OCI-LY7 (cell line): ENCODE measurements at regions not wholly inside any gene's neighbourhood (a gene's known extent, or its start where the extent isn't known, plus 50 kb on each side); places are given as distances from the start of the nearest gene placed in this dataset.

Experiments used
- BruUV-seq: library from RNA; stranded (reverse); fragments of 400-500 nt; replicated peaks from 2 replicates; lab custom pipeline; 2021; lab: Mats Ljungman, UMichigan
- CTCF ChIA-PET: fragments of 300-600 bp; sonication (Branson Sonifier 250); formaldehyde crosslinking; loops from one replicate; lab custom pipeline; 2022; ENCODE audit warnings: antibody characterized with exemption; ENCODE audit not compliant: unreplicated experiment; lab: Charles Lee
- POLR2A ChIA-PET: fragments of 300-600 bp; sonication (Branson Sonifier 250); formaldehyde crosslinking; loops from one replicate; lab custom pipeline; 2022; ENCODE audit warnings: antibody characterized with exemption; lab: Charles Lee
- DNase-seq: peaks from one replicate; pipeline ENCODE4 v3.0.0-alpha.2; 2015; ENCODE audit warnings: low spot score
- H2AFZ ChIP-seq: fragments of 200-600 bp; sonication (generic), shearing (Covaris generic); 2 replicates; pipeline ENCODE4 v1.6.1; 2014; ENCODE audit warnings: mild to moderate bottlenecking, antibody characterized with exemption, low read length, moderate library complexity
- H3K27ac ChIP-seq: fragments of 200-600 bp; sonication (generic); 2 replicates; pipeline ENCODE4 v1.5.1; 2014; ENCODE audit warnings: mixed run types, low read depth, mild to moderate bottlenecking, moderate library complexity, low read length, inconsistent platforms; ENCODE audit not compliant: poor library complexity, severe bottlenecking
- H3K36me3 ChIP-seq: fragments of 200-600 bp; sonication (generic); 2 replicates; pipeline ENCODE4 v1.6.1; 2014; ENCODE audit warnings: mild to moderate bottlenecking, antibody characterized with exemption, low read length, moderate library complexity, mixed read lengths; ENCODE audit not compliant: insufficient read depth
- H3K4me1 ChIP-seq: fragments of 200-600 bp; sonication (generic); 2 replicates; pipeline ENCODE4 v1.5.1; 2014; ENCODE audit warnings: mild to moderate bottlenecking, low read length; ENCODE audit not compliant: insufficient read depth, poor library complexity, severe bottlenecking
- H3K4me2 ChIP-seq: fragments of 200-600 bp; sonication (generic); 2 replicates; pipeline ENCODE4 v1.6.1; 2014; ENCODE audit warnings: mild to moderate bottlenecking, low read length
- H3K4me3 ChIP-seq: fragments of 200-600 bp; sonication (generic); 2 replicates; pipeline ENCODE4 v1.5.1; 2014; ENCODE audit warnings: mild to moderate bottlenecking, low read depth, low read length; ENCODE audit not compliant: poor library complexity, severe bottlenecking
- H3K79me2 ChIP-seq: fragments of 200-600 bp; sonication (generic); 2 replicates; pipeline ENCODE4 v1.6.1; 2016; ENCODE audit warnings: low read depth, mild to moderate bottlenecking, low read length, moderate library complexity, mixed read lengths; ENCODE audit not compliant: insufficient read depth
- H3K9me2 ChIP-seq: fragments of 200-600 bp; sonication (generic); 2 replicates; pipeline ENCODE4 v1.6.1; 2016; ENCODE audit warnings: mild to moderate bottlenecking, low read length, mixed read lengths; ENCODE audit not compliant: insufficient read depth
- H3K9me3 ChIP-seq: fragments of 200-600 bp; sonication (generic); 2 replicates; pipeline ENCODE4 v1.6.1; 2014; ENCODE audit warnings: mild to moderate bottlenecking, mixed run types, low read length, mixed read lengths
- H4K20me1 ChIP-seq: fragments of 200-600 bp; sonication (generic); 2 replicates; pipeline ENCODE4 v1.6.1; 2014; ENCODE audit warnings: mild to moderate bottlenecking, antibody characterized with exemption, low read length, moderate library complexity, mixed read lengths; ENCODE audit not compliant: insufficient read depth
- CTCF ChIP-seq: fragments of 200-600 bp; sonication (generic); conservative IDR thresholded peaks from 2 replicates; pipeline ENCODE4 v1.5.1; 2014; ENCODE audit warnings: mild to moderate bottlenecking, antibody characterized with exemption, low read length, moderate library complexity, mixed read lengths
- EZH2phosphoT487 ChIP-seq: fragments of 200-600 bp; sonication (generic); IDR thresholded peaks from 2 replicates; pipeline ENCODE4 v1.6.1; 2018; ENCODE audit warnings: low read depth, borderline replicate concordance, mild to moderate bottlenecking, mixed run types, antibody characterized with exemption, low read length, moderate library complexity, mixed read lengths
- intact Hi-C: fragments of 100-400 bp; cut with micrococcal nuclease; formaldehyde crosslinking; loops from one replicate; pipeline ENCODE4 v1.10.0; 2022; ENCODE audit not compliant: unreplicated experiment

GRCh38 chr11:28495333-28495732 is 387.1 kb downstream of the METTL15 start:
- H3K9me2 ChIP-seq: no peaks in the 10 kb centered on the region
- H3K4me1 ChIP-seq: no peaks in the 10 kb centered on the region
- H2AFZ ChIP-seq: no peak overlapping the region
- H4K20me1 ChIP-seq: no peaks in the 10 kb centered on the region
- no TSS peak for BruUV-seq
- H3K4me2 ChIP-seq: no peak overlapping the region
- no peaks in the 10 kb centered on the region for H3K36me3 ChIP-seq
- intact Hi-C loops: no loop called here
- no peak for DNase-seq
- no peaks in the 10 kb centered on the region for H3K9me3 ChIP-seq
- POLR2A ChIA-PET: no interaction called here
- no peak for TF ChIP-seq EZH2phosphoT487
- no peak for TF ChIP-seq CTCF
- H3K79me2 ChIP-seq: no peaks in the 10 kb centered on the region
- CTCF ChIA-PET: no interaction called here
- H3K27ac ChIP-seq: no peak overlapping the region
- no peak overlapping the region for H3K4me3 ChIP-seq

GRCh38 chr11:28491431-28491830 is 383.2 kb downstream of the METTL15 start:
- ChIA-PET POLR2A (interaction anchor here (0.6 to 0.7 kb wide), 2 partner anchors 15 to 1197 kb away, joined by 3 read pairs; no protein-coding TSS in a partner anchor), CTCF (no interaction called here)
- DNase-seq: no peak
- no peak for TF ChIP-seq EZH2phosphoT487
- TF ChIP-seq CTCF: no peak
- BruUV-seq: no TSS peak
- Histone ChIP-seq H3K4me1 (no peaks in the 10 kb centered on the region), H3K79me2 (no peaks in the 10 kb centered on the region), H4K20me1 (no peaks in the 10 kb centered on the region), H3K4me3 (no peak overlapping the region), H2AFZ (no peak overlapping the region), H3K27ac (no peak overlapping the region), H3K9me3 (no peaks in the 10 kb centered on the region), H3K9me2 (no peaks in the 10 kb centered on the region), H3K36me3 (no peaks in the 10 kb centered on the region), H3K4me2 (no peak overlapping the region)
- intact Hi-C loops: no loop called here

- no peak overlapping the region for H3K27ac ChIP-seq
- no peak overlapping the region for H3K4me2 ChIP-seq
- no peak overlapping the region for H3K4me3 ChIP-seq
- TF ChIP-seq EZH2phosphoT487 (no peak), CTCF (no peak)
- no peaks in the 10 kb centered on the region for H3K9me3 ChIP-seq
- H3K36me3 ChIP-seq: no peaks in the 10 kb centered on the region
- no TSS peak for BruUV-seq
- H4K20me1 ChIP-seq: no peaks in the 10 kb centered on the region
- DNase-seq: no peak
- H3K9me2 ChIP-seq: no peaks in the 10 kb centered on the region
- no peaks in the 10 kb centered on the region for H3K4me1 ChIP-seq
- ChIA-PET CTCF (no interaction called here), POLR2A (interaction anchor here (0.6 kb wide), 1 partner anchor 14 kb away, joined by 3 read pairs; no protein-coding TSS in a partner anchor)
- intact Hi-C loops: no loop called here
- no peaks in the 10 kb centered on the region for H3K79me2 ChIP-seq
- H2AFZ ChIP-seq: no peak overlapping the region
These were observed 382.7 kb downstream of the METTL15 start for GRCh38 chr11:28490773-28491382.
